ENCODE measurements at regions not wholly inside any gene's neighbourhood (a gene's known extent, or its start where the extent isn't known, plus 50 kb on each side); places are given as distances from the start of the nearest gene placed in this dataset.

DNA sequence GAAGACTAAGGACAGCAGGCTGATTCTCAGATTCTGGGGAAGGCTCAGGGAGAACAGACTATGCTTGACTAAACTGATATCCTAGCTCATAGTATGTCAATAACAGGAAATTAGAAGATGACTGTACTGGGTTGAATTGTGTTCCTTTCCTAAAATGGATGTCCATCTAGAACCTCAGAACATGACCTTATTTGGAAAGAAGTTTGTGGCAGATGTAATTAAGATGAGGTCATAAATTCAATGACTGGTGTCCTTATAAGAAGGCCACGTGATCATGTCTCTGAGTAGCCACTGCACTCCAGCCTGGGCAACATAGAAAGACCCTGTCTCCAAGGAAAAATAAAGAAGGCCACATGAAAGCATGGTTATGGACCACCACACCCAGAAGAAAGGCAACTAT is 113.9 kb upstream of the STMND1 start:
- RAD21 ChIA-PET (ENCODE audit: unreplicated experiment) = no interaction called here
- POLR2A ChIA-PET = no interaction called here
- intact Hi-C loops (cut with micrococcal nuclease; ENCODE audit: unreplicated experiment) (loop anchor here (2.0 kb wide), 1 partner anchor 83 kb away; no protein-coding TSS in a partner anchor), in situ Hi-C loops (cut with MboI) (no loop called here)
- BruUV-seq (replicated peaks) = no TSS peak
- FAIRE-seq (no peak), DNase-seq (ENCODE audit: low read depth, low spot score) (no peak), ATAC-seq (no peak)
- no peaks in the 10 kb centered on the region; the same call in 2 of the 3 replicates for H3K9me3 ChIP-seq (replicated peaks; ENCODE audit: control insufficient read depth, insufficient read depth, low read length)
- no peaks in the 10 kb centered on the region for H3K79me2 ChIP-seq (ENCODE audit: control insufficient read depth, insufficient read depth, low read length)
- H3K27me3 ChIP-seq (replicated peaks in 1 of 2; ENCODE audit: control insufficient read depth in 2 of 2, insufficient read depth in 2 of 2, low read length in 1 of 2) = peaks cover 0 to 4% of the 10 kb centered on the region in 2 experiments; a peak in 2 of 4 replicates
- WGBS (ENCODE audit: insufficient coverage, insufficient replicate concordance, low lambda C conversion rate, missing lambda C conversion rate) = 0% methylated on average over 1 of the region's 1 CpG
- no peak overlapping the region for H3K9ac ChIP-seq (ENCODE audit: control insufficient read depth, insufficient read depth, low read length)
- H3K27ac ChIP-seq (ENCODE audit: control insufficient read depth, insufficient read depth) = no peak overlapping the region
- no peak overlapping the region for H3K4me2 ChIP-seq (ENCODE audit: control insufficient read depth, insufficient read depth)
- H3K4me1 ChIP-seq (ENCODE audit: control insufficient read depth, insufficient read depth, low read length) = no peaks in the 10 kb centered on the region
- no peak overlapping the region for H3K4me3 ChIP-seq
- H2AFZ ChIP-seq (ENCODE audit: control insufficient read depth, low read depth, low read length) = no peak overlapping the region
- H4K20me1 ChIP-seq (ENCODE audit: control insufficient read depth, insufficient read depth) = no peaks in the 10 kb centered on the region
- no peaks in the 10 kb centered on the region for H3K36me3 ChIP-seq (ENCODE audit: control insufficient read depth in 2 of 2, insufficient read depth in 2 of 2, low read length in 1 of 2)
- no peak for TF ChIP-seq WRNIP1 (IDR thresholded peaks at IDR 0.05; ENCODE audit: borderline replicate concordance, low read depth, low read length)
- no peak for TF ChIP-seq NR2C1 (IDR thresholded peaks at IDR 0.05)
- no peak for TF ChIP-seq SIX5 (IDR thresholded peaks at IDR 0.05; ENCODE audit: low read depth, low read length, severe bottlenecking)
- TF ChIP-seq PML (IDR thresholded peaks at IDR 0.05; ENCODE audit: low read length) = no peak
- SMC1A ChIA-PET (ENCODE audit: uncharacterized antibody, unreplicated experiment) = no interaction called here
- CTCF ChIA-PET = interaction anchor here (1.0 kb wide), 1 partner anchor 101 kb away, joined by 3 read pairs; no protein-coding TSS in a partner anchor

DNA sequence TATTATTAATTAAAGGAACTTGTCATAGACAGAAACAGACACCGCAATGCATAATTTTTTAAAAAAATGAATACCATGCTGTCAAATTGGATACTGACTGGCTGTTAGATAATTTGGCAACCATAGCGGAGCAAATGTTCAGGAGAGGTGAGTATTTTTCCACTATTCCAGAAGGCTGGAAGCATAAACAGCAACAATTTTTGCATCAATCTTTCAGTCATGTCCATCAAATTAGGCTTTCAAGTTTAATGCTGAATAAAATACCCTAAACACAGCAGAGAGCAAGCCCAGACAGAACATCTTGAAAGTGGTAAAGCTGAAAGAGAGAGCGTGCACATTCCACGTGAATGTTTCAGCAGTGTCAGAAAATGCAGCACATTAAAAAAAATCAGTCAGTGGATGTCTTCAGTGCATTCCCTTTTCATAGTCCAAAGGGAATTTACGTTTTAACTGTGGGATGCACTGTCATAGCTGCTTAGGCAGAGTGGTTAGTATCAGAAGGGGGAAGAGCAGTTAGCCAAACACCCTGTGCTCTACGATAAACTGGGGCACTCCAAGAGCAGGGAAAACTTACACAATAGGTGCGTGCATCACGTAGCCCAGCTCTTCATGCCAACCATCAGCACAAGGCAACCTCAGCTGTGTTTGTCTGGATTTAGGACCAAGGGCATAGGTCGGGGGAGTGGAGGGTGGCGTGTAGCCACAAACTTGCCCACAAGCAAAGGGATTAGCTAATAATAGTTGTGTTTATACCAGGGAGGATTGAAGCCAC is 116.2 kb upstream of the STMND1 start:
- whole genome bisulfite sequencing (ENCODE audit: insufficient coverage, insufficient replicate concordance, low lambda C conversion rate, missing lambda C conversion rate) = 33% methylated on average over 10 of the region's 10 CpGs
- BruUV-seq (replicated peaks) = no TSS peak
- no peak overlapping the region for H3K9ac ChIP-seq (ENCODE audit: control insufficient read depth, insufficient read depth, low read length)
- in situ Hi-C loops (cut with MboI) = no loop called here
- no peak overlapping the region for H3K4me3 ChIP-seq
- no peaks in the 10 kb centered on the region for H3K79me2 ChIP-seq (ENCODE audit: control insufficient read depth, insufficient read depth, low read length)
- FAIRE-seq = no peak
- no peaks in the 10 kb centered on the region for H4K20me1 ChIP-seq (ENCODE audit: control insufficient read depth, insufficient read depth)
- CTCF ChIA-PET = interaction anchor here (0.6 kb wide), 1 partner anchor 545 kb away, joined by 3 read pairs; no protein-coding TSS in a partner anchor
- RAD21 ChIA-PET (ENCODE audit: unreplicated experiment) = no interaction called here
- no peaks in the 10 kb centered on the region for H3K36me3 ChIP-seq (ENCODE audit: control insufficient read depth in 2 of 2, insufficient read depth in 2 of 2, low read length in 1 of 2)
- H3K4me2 ChIP-seq (ENCODE audit: control insufficient read depth, insufficient read depth) = no peak overlapping the region
- H3K9me3 ChIP-seq (replicated peaks; ENCODE audit: control insufficient read depth, insufficient read depth, low read length) = no peaks in the 10 kb centered on the region; the same call in 2 of the 3 replicates
- intact Hi-C loops (cut with micrococcal nuclease; ENCODE audit: unreplicated experiment) = loop anchor here (2.0 kb wide), 1 partner anchor 85 kb away; no protein-coding TSS in a partner anchor
- H3K27ac ChIP-seq (ENCODE audit: control insufficient read depth, insufficient read depth) = no peak overlapping the region
- POLR2A ChIA-PET = no interaction called here
- DNase-seq (ENCODE audit: low read depth, low spot score) = no peak
- no peak overlapping the region for H2AFZ ChIP-seq (ENCODE audit: control insufficient read depth, low read depth, low read length)
- ATAC-seq = no peak
- SMC1A ChIA-PET (ENCODE audit: uncharacterized antibody, unreplicated experiment) = interaction anchor here (0.6 kb wide), 1 partner anchor 50 kb away, joined by 3 read pairs; no protein-coding TSS in a partner anchor
- no peaks in the 10 kb centered on the region for H3K4me1 ChIP-seq (ENCODE audit: control insufficient read depth, insufficient read depth, low read length)
- peaks cover 0 to 4% of the 10 kb centered on the region in 2 experiments; a peak in 2 of 4 replicates for H3K27me3 ChIP-seq (replicated peaks in 1 of 2; ENCODE audit: control insufficient read depth in 2 of 2, insufficient read depth in 2 of 2, low read length in 1 of 2)
- TF ChIP-seq IKZF2 (IDR thresholded peaks at IDR 0.05) (no peak), ZNF207 (IDR thresholded peaks at IDR 0.05; ENCODE audit: borderline replicate concordance) (no peak), ASH2L (IDR thresholded peaks at IDR 0.05; ENCODE audit: borderline replicate concordance, low read depth) (no peak), BCL11A (IDR thresholded peaks at IDR 0.05; ENCODE audit: low read depth, low read length) (no peak), YY1 (IDR thresholded peaks at IDR 0.05; ENCODE audit: low read depth, low read length) (no peak), NFYA (IDR thresholded peaks at IDR 0.05; ENCODE audit: borderline replicate concordance, low read depth, low read length) (no peak)
- TF ChIP-seq, protein P1, sequence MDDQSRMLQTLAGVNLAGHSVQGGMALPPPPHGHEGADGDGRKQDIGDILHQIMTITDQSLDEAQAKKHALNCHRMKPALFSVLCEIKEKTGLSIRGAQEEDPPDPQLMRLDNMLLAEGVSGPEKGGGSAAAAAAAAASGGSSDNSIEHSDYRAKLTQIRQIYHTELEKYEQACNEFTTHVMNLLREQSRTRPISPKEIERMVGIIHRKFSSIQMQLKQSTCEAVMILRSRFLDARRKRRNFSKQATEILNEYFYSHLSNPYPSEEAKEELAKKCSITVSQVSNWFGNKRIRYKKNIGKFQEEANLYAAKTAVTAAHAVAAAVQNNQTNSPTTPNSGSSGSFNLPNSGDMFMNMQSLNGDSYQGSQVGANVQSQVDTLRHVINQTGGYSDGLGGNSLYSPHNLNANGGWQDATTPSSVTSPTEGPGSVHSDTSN (IDR thresholded peaks at IDR 0.05; ENCODE audit: insufficient replicate concordance, low read depth, low read length) = no peak
